Sigmoid colon (tissue), 4 donors: ENCODE measurements at regions not wholly inside any gene's neighbourhood (a gene's known extent, or its start where the extent isn't known, plus 50 kb on each side); places are given as distances from the start of the nearest gene placed in this dataset.

Experiments used
- CTCF ChIP-seq, 4 experiments: fragments of 450-650 bp in 3 of 4; fragments of 200-600 bp in 1 of 4; IDR thresholded peaks; one replicate each; pipeline ENCODE4 v1.5.1; 2016 to 2019; ENCODE audit warnings: antibody characterized with exemption in 4 of 4, mild to moderate bottlenecking in 3 of 4, moderate library complexity in 2 of 4
- EP300 ChIP-seq, 4 donors: sonication (generic); formaldehyde crosslinking; IDR thresholded peaks; one replicate each; pipeline ENCODE4 v1.6.1; 2017; ENCODE audit warnings: antibody characterized with exemption in 4 of 4
- POLR2A ChIP-seq, 2 donors: fragments of 450-650 bp; IDR thresholded peaks; one replicate each; pipeline ENCODE4 v1.6.1; 2016; ENCODE audit warnings: antibody characterized with exemption in 2 of 2, mild to moderate bottlenecking in 2 of 2, moderate library complexity in 2 of 2
- POLR2AphosphoS5 ChIP-seq, 4 donors: sonication (generic); formaldehyde crosslinking; IDR thresholded peaks; one replicate each; pipeline ENCODE4 v1.6.1; 2017; ENCODE audit warnings: antibody characterized with exemption in 4 of 4

DNA sequence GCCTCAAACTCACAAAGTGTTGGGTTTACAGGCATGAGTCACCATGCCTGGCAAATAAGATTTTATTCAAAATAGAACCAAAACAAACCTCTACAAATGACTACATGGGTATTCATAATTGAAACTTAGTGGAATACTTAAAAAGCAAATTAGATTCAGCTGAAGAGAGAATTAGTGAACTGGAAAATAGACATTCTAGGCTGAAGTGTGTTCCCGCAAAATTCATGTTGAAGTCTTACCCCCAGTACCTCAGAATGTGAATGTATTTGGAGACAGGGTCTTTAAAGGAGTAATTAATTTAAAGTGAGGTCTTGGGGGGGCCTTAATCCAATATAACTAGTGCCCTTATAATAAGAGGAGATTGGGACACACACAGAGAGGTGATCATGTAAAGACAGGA is 88.5 kb upstream of the OTOS start:
- no peak for TF ChIP-seq POLR2A (IDR thresholded peaks at IDR 0.05)
- TF ChIP-seq CTCF (IDR thresholded peaks at IDR 0.05), result no peak
- TF ChIP-seq EP300 (IDR thresholded peaks at IDR 0.05), result no peak
- no peak for TF ChIP-seq POLR2AphosphoS5 (IDR thresholded peaks at IDR 0.05)
